ENCODE measurements at regions not wholly inside any gene's neighbourhood (a gene's known extent, or its start where the extent isn't known, plus 50 kb on each side); places are given as distances from the start of the nearest gene placed in this dataset.

DNA sequence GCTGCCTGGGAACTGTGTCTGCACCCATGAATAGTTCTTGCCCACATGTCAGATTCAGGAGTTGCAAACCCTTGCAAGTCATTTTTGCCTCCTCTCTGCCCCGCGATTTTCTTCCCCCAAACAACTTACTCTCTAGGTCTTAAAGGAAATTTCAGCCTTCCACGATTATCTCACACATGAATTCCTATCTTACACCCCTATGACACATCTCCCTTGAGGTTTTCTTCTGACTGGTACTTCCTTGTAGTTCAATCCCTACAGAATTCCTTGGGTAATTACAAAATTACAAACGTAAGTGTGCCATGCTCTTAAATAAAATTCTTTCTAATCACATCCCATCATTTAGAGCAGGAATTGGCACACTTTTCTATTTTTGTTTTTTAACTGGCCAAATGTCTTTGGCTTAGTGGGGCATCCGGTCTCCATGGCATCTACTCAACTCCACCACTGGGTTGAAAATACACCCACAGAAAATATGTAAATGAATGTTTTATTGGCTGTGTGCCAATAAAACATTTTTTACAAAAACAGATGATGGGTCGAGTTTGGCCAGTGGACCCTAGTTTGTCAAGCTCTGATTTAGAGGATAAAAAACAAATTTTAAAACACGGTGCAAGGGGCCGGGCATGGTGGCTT, 536.4 kb upstream of the AMELY start:
- intact Hi-C loops (cut with DNase I; ENCODE audit: low total_unique reads) = no loop called here
- no peak for DNase-seq
- H3K27me3 ChIP-seq (replicated peaks in 1 of 7) = no peaks in the 10 kb centered on the region
- TF ChIP-seq POLR2A (IDR thresholded peaks at IDR 0.05) (no peak), POLR2AphosphoS5 (IDR thresholded peaks at IDR 0.05) (no peak)
- TF ChIP-seq, protein P1, sequence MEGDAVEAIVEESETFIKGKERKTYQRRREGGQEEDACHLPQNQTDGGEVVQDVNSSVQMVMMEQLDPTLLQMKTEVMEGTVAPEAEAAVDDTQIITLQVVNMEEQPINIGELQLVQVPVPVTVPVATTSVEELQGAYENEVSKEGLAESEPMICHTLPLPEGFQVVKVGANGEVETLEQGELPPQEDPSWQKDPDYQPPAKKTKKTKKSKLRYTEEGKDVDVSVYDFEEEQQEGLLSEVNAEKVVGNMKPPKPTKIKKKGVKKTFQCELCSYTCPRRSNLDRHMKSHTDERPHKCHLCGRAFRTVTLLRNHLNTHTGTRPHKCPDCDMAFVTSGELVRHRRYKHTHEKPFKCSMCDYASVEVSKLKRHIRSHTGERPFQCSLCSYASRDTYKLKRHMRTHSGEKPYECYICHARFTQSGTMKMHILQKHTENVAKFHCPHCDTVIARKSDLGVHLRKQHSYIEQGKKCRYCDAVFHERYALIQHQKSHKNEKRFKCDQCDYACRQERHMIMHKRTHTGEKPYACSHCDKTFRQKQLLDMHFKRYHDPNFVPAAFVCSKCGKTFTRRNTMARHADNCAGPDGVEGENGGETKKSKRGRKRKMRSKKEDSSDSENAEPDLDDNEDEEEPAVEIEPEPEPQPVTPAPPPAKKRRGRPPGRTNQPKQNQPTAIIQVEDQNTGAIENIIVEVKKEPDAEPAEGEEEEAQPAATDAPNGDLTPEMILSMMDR (IDR thresholded peaks at IDR 0.05 in 8 of 11, conservative IDR thresholded peaks at IDR 0.05 in 3 of 11) = no peak
- no peak overlapping the region for H3K4me3 ChIP-seq
- 80 to 91% (median 81%) methylated on average over 8 of the region's 8 CpGs; no CpG with 5 or more reads in 2 of the 5 donors for WGBS, 5 donors
- H3K4me1 ChIP-seq = no peaks in the 10 kb centered on the region
- no peaks in the 10 kb centered on the region for H3K36me3 ChIP-seq
- H3K27ac ChIP-seq = no peak overlapping the region
- H3K9me3 ChIP-seq = no peaks in the 10 kb centered on the region

DNA sequence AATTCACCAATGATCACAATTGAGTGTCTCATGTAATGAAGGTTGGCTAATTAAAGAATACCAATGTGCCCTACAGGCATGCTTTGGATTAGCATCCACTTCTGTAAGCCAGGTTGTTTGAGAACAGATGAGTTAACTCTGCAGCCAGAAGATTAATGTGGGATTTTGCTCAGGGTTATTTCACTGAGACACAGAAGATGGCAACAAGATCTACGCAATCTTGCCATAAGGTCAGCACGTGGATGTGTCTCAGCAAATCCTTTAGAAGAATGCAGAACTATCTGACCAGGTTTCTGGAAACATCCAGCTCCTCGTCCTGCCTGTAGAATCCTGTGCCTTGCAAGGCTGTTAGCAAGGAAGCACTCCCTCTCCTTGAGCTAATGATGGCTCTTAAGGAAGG, 532.6 kb upstream of the AMELY start:
- no peaks in the 10 kb centered on the region for H3K27me3 ChIP-seq (replicated peaks in 1 of 7)
- WGBS, 5 donors = 67 to 77% (median 70%) methylated on average over 3 of the region's 3 CpGs; no CpG with 5 or more reads in 2 of the 5 donors
- no peak overlapping the region for H3K27ac ChIP-seq
- H3K36me3 ChIP-seq = no peaks in the 10 kb centered on the region
- H3K9me3 ChIP-seq = no peaks in the 10 kb centered on the region
- DNase-seq = no peak
- no peaks in the 10 kb centered on the region for H3K4me1 ChIP-seq
- TF ChIP-seq POLR2AphosphoS5 (IDR thresholded peaks at IDR 0.05) (no peak), POLR2A (IDR thresholded peaks at IDR 0.05) (no peak)
- TF ChIP-seq, protein P1 (IDR thresholded peaks at IDR 0.05 in 8 of 11, conservative IDR thresholded peaks at IDR 0.05 in 3 of 11) = no peak
- intact Hi-C loops (cut with DNase I; ENCODE audit: low total_unique reads) = no loop called here
- H3K4me3 ChIP-seq = no peak overlapping the region

DNA sequence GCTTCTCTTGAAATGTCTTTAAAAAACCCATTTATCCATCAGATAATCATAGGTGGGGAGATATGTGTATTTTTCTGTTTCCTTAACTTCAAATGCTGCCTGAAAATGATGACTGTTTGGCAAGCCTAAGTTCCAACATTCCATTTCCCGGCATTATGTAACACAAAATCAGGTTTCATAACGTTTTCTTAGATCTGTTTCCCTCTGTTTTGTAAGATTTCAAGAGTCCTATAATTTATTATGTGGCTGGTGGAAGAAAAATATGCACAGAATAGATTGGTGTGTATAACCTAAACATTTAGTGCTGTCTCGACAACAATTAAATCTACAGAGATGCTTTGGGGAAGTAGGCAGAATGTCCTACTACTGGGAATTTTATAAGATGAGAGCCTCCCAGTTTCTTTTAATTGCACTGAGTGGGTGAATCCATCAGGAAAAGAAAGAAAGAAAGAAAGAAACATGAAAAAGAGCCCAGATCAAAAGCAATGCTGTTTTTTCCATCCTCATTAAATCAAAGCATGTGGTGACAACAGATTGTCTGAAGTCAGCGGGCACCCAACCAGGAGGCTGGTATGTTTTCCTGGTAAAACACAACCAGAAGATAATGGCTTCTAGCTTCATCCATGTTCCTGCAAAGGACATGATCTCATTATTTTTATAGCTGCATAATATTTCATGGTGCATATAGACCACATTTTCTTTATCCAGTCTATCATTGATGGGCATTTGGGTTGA, 529.4 kb upstream of the AMELY start:
- TF ChIP-seq POLR2A (IDR thresholded peaks at IDR 0.05) (no peak), POLR2AphosphoS5 (IDR thresholded peaks at IDR 0.05) (no peak)
- TF ChIP-seq, protein P1 (IDR thresholded peaks at IDR 0.05 in 8 of 11, conservative IDR thresholded peaks at IDR 0.05 in 3 of 11) = no peak
- 71 to 80% (median 77%) methylated on average over 4 of the region's 4 CpGs; no CpG with 5 or more reads in 2 of the 5 donors for WGBS, 5 donors
- intact Hi-C loops (cut with DNase I; ENCODE audit: low total_unique reads) = no loop called here
- Histone ChIP-seq H3K4me1 (no peaks in the 10 kb centered on the region), H3K9me3 (no peaks in the 10 kb centered on the region), H3K36me3 (no peaks in the 10 kb centered on the region), H3K4me3 (no peak overlapping the region), H3K27me3 (replicated peaks in 1 of 7) (no peaks in the 10 kb centered on the region), H3K27ac (no peak overlapping the region)
- DNase-seq = no peak

DNA sequence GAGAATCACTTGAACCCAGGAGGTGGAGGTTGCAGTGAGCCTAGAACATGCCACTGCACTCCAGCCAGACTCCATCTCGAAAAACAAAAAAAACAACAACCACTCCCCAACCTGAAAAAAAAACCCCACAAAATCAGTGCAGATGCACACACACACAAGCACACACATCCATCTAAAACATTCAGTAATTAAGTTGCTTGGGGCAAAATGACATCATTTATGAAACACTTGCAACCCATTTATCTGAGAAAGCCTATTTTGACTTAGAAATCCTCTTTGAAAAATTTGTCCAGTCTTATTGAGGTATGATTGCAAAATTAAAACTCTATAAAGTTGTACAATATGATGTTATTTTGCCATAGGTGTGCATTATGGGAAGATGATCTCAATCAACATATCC, 525.5 kb upstream of the AMELY start:
- intact Hi-C loops (cut with DNase I; ENCODE audit: low total_unique reads) = no loop called here
- no peak overlapping the region for H3K4me3 ChIP-seq
- 56 to 87% (median 82%) methylated on average over 1 of the region's 1 CpG; no CpG with 5 or more reads in 2 of the 5 donors for WGBS, 5 donors
- no peak overlapping the region for H3K27ac ChIP-seq
- no peaks in the 10 kb centered on the region for H3K4me1 ChIP-seq
- no peaks in the 10 kb centered on the region for H3K27me3 ChIP-seq (replicated peaks in 1 of 7)
- TF ChIP-seq POLR2A (IDR thresholded peaks at IDR 0.05) (no peak), POLR2AphosphoS5 (IDR thresholded peaks at IDR 0.05) (no peak)
- TF ChIP-seq, protein P1 (IDR thresholded peaks at IDR 0.05 in 8 of 11, conservative IDR thresholded peaks at IDR 0.05 in 3 of 11) = no peak
- DNase-seq = no peak
- no peaks in the 10 kb centered on the region for H3K36me3 ChIP-seq
- H3K9me3 ChIP-seq = no peaks in the 10 kb centered on the region

Measured in spleen (tissue), 11 donors.